ENCODE measurements at regions not wholly inside any gene's neighbourhood (a gene's known extent, or its start where the extent isn't known, plus 50 kb on each side); places are given as distances from the start of the nearest gene placed in this dataset.

DNA sequence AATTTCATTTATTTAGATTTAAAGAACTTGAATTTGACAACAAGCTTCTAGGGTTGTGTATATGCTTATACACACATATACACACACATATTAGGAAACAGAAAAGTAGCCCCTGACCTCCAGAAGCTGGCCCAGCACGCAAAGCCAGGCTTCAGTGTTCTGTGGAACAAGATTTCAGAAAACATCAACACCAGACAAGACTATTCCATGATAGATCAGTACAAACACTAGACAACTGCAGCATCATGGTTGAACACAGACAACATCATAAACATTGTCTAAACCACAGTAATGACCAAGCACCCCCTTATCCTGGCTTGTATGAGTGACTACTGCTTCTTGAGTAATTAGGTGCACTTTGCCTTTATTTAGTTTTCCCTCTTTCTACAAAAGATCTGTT, 457.6 kb downstream of the TMEM182 start:
- Histone ChIP-seq H3K9ac (ENCODE audit: low read length) (no peak overlapping the region), H3K9me3 (ENCODE audit: insufficient read depth, low read depth, low read length) (no peaks in the 10 kb centered on the region), H3K27ac (ENCODE audit: low read depth, low read length) (no peak overlapping the region), H3K4me3 (ENCODE audit: insufficient read depth, low read depth, low read length) (no peak overlapping the region), H2AFZ (ENCODE audit: low read depth, low read length) (no peak overlapping the region), H3K79me2 (ENCODE audit: insufficient read depth, low read length) (no peaks in the 10 kb centered on the region), H4K20me1 (ENCODE audit: insufficient read depth, low read length) (no peaks in the 10 kb centered on the region), H3K4me2 (ENCODE audit: low read length) (no peak overlapping the region), H3K36me3 (ENCODE audit: insufficient read depth, low read length) (no peaks in the 10 kb centered on the region), H3K4me1 (ENCODE audit: insufficient read depth, low read length) (no peaks in the 10 kb centered on the region), H3K27me3 (ENCODE audit: insufficient read depth, low read length) (no peaks in the 10 kb centered on the region)
- Mint-ChIP-seq H3K27ac (ENCODE audit: unreplicated experiment) (no peak overlapping the region), H3K27me3 (ENCODE audit: low read depth, unreplicated experiment) (peaks cover 3% of the 10 kb centered on the region), H3K4me3 (ENCODE audit: unreplicated experiment) (no peak overlapping the region), H3K4me1 (ENCODE audit: low read depth, unreplicated experiment) (no peaks in the 10 kb centered on the region), H3K9me3 (ENCODE audit: unreplicated experiment) (no peaks in the 10 kb centered on the region), H3K36me3 (ENCODE audit: low read depth, unreplicated experiment) (no peaks in the 10 kb centered on the region)
- TF ChIP-seq, protein P1, sequence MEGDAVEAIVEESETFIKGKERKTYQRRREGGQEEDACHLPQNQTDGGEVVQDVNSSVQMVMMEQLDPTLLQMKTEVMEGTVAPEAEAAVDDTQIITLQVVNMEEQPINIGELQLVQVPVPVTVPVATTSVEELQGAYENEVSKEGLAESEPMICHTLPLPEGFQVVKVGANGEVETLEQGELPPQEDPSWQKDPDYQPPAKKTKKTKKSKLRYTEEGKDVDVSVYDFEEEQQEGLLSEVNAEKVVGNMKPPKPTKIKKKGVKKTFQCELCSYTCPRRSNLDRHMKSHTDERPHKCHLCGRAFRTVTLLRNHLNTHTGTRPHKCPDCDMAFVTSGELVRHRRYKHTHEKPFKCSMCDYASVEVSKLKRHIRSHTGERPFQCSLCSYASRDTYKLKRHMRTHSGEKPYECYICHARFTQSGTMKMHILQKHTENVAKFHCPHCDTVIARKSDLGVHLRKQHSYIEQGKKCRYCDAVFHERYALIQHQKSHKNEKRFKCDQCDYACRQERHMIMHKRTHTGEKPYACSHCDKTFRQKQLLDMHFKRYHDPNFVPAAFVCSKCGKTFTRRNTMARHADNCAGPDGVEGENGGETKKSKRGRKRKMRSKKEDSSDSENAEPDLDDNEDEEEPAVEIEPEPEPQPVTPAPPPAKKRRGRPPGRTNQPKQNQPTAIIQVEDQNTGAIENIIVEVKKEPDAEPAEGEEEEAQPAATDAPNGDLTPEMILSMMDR (IDR thresholded peaks at IDR 0.05; ENCODE audit: insufficient read depth, low read depth, low read length), result no peak
- TF ChIP-seq EZH2 (IDR thresholded peaks at IDR 0.05; ENCODE audit: insufficient read depth, low read length), result no peak
- FAIRE-seq (no peak), DNase-seq (ENCODE audit: low read depth) (no peak)

DNA sequence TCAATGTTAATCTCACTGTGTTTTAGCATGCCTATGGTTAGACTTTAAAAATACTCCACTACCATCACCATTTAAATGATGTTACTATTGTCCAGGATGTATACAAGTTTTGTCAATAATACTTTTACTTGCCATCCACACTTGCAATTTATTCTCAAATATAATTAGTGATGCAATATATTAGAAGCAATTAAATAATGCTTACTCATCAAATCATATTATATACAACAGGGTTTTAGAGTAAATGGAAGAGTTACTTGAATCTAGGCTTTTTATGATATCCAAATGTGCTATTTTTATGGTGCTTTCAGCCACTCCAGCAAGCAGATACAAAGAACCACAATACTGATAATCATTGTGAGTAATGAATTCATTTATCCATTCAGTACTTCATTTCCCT, 461.1 kb downstream of the TMEM182 start:
- Mint-ChIP-seq H3K27ac (ENCODE audit: unreplicated experiment) (no peak overlapping the region), H3K4me1 (ENCODE audit: low read depth, unreplicated experiment) (no peaks in the 10 kb centered on the region), H3K27me3 (ENCODE audit: low read depth, unreplicated experiment) (peaks cover 3% of the 10 kb centered on the region), H3K9me3 (ENCODE audit: unreplicated experiment) (no peaks in the 10 kb centered on the region), H3K4me3 (ENCODE audit: unreplicated experiment) (no peak overlapping the region), H3K36me3 (ENCODE audit: low read depth, unreplicated experiment) (no peaks in the 10 kb centered on the region)
- TF ChIP-seq, protein P1 (IDR thresholded peaks at IDR 0.05; ENCODE audit: insufficient read depth, low read depth, low read length), result no peak
- TF ChIP-seq EZH2 (IDR thresholded peaks at IDR 0.05; ENCODE audit: insufficient read depth, low read length), result no peak
- Histone ChIP-seq H3K9me3 (ENCODE audit: insufficient read depth, low read depth, low read length) (no peaks in the 10 kb centered on the region), H3K4me2 (ENCODE audit: low read length) (no peak overlapping the region), H3K9ac (ENCODE audit: low read length) (no peak overlapping the region), H3K27me3 (ENCODE audit: insufficient read depth, low read length) (no peaks in the 10 kb centered on the region), H2AFZ (ENCODE audit: low read depth, low read length) (no peak overlapping the region), H3K79me2 (ENCODE audit: insufficient read depth, low read length) (no peaks in the 10 kb centered on the region), H4K20me1 (ENCODE audit: insufficient read depth, low read length) (no peaks in the 10 kb centered on the region), H3K36me3 (ENCODE audit: insufficient read depth, low read length) (no peaks in the 10 kb centered on the region), H3K4me3 (ENCODE audit: insufficient read depth, low read depth, low read length) (no peak overlapping the region), H3K4me1 (ENCODE audit: insufficient read depth, low read length) (no peaks in the 10 kb centered on the region), H3K27ac (ENCODE audit: low read depth, low read length) (no peak overlapping the region)
- FAIRE-seq, result no peak
- no peak for DNase-seq (ENCODE audit: low read depth)

DNA sequence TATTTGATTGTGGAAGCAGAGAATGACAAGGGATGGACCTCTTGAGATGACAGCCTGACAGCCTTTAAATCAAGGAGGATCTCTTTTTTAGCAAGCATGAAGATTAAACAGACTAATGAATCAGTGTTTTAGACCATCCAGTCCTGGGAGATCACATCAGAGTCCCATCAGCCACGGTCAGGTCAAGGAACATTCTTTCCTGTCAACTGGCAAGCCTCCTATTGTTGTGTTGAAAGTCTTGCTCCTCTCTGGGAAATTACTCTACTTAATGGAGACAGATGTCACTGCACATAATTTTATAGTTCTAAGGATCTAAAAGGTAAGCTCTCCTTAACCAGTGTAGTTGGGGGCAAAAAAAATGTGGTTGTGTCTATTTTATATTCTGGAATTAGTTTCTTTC, 469.0 kb downstream of the TMEM182 start:
- FAIRE-seq, result no peak
- no peak overlapping the region for H3K9ac ChIP-seq (ENCODE audit: low read length)
- no peaks in the 10 kb centered on the region for H3K27me3 Mint-ChIP-seq (ENCODE audit: low read depth, unreplicated experiment)
- no peaks in the 10 kb centered on the region for H3K36me3 ChIP-seq (ENCODE audit: insufficient read depth, low read length)
- no peaks in the 10 kb centered on the region for H3K9me3 ChIP-seq (ENCODE audit: insufficient read depth, low read depth, low read length)
- H3K4me3 Mint-ChIP-seq (ENCODE audit: unreplicated experiment), result no peak overlapping the region
- no peaks in the 10 kb centered on the region for H3K27me3 ChIP-seq (ENCODE audit: insufficient read depth, low read length)
- no peak overlapping the region for H3K27ac Mint-ChIP-seq (ENCODE audit: unreplicated experiment)
- TF ChIP-seq, protein P1 (IDR thresholded peaks at IDR 0.05; ENCODE audit: insufficient read depth, low read depth, low read length), result no peak
- no peak for TF ChIP-seq EZH2 (IDR thresholded peaks at IDR 0.05; ENCODE audit: insufficient read depth, low read length)
- no peak overlapping the region for H2AFZ ChIP-seq (ENCODE audit: low read depth, low read length)
- no peak overlapping the region for H3K27ac ChIP-seq (ENCODE audit: low read depth, low read length)
- H3K9me3 Mint-ChIP-seq (ENCODE audit: unreplicated experiment), result peaks cover 2% of the 10 kb centered on the region
- no peaks in the 10 kb centered on the region for H3K4me1 Mint-ChIP-seq (ENCODE audit: low read depth, unreplicated experiment)
- no peak for DNase-seq (ENCODE audit: low read depth)
- H3K79me2 ChIP-seq (ENCODE audit: insufficient read depth, low read length), result no peaks in the 10 kb centered on the region
- no peaks in the 10 kb centered on the region for H4K20me1 ChIP-seq (ENCODE audit: insufficient read depth, low read length)
- no peak overlapping the region for H3K4me2 ChIP-seq (ENCODE audit: low read length)
- H3K36me3 Mint-ChIP-seq (ENCODE audit: low read depth, unreplicated experiment), result no peaks in the 10 kb centered on the region
- H3K4me3 ChIP-seq (ENCODE audit: insufficient read depth, low read depth, low read length), result no peak overlapping the region
- no peaks in the 10 kb centered on the region for H3K4me1 ChIP-seq (ENCODE audit: insufficient read depth, low read length)

Measured in astrocyte (in vitro differentiated cells and primary cell).